ENCODE measurements at regions not wholly inside any gene's neighbourhood (a gene's known extent, or its start where the extent isn't known, plus 50 kb on each side); places are given as distances from the start of the nearest gene placed in this dataset.

DNA sequence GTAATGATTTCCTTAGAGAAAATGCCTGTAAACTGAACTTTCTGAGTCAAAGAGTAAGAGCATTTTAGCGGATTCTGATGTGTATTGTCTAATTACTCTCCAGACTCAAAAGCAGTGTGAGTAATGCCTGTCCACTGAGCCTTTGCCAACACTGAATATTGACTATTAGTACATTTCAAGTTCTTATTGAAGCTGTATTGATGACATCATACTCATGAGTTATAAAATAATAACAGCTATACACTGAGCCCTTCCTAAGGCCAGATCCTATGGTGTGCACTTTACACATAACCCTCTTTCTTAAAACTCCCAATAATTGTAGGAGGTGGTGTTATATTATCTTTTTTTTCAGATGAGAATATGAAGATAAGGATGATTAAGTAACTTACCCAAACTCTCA lies 152.8 kb upstream of the TRPC7 start:
- no peak for TF ChIP-seq CTCF (IDR thresholded peaks at IDR 0.05; ENCODE audit: control insufficient read depth, extremely low read depth, insufficient read depth)
- H3K4me3 ChIP-seq (ENCODE audit: low read depth, low read length), result no peak overlapping the region
- DNase-seq (ENCODE audit: low read depth), result no peak

GRCh38 chr5:136517755-136518154 lies 152.4 kb upstream of the TRPC7 start:
- DNase-seq (ENCODE audit: low read depth), result no peak
- TF ChIP-seq CTCF (IDR thresholded peaks at IDR 0.05; ENCODE audit: control insufficient read depth, extremely low read depth, insufficient read depth), result no peak
- no peak overlapping the region for H3K4me3 ChIP-seq (ENCODE audit: low read depth, low read length)

- no peak overlapping the region for H3K4me3 ChIP-seq (ENCODE audit: low read depth, low read length)
- DNase-seq (ENCODE audit: low read depth), result no peak
- no peak for TF ChIP-seq CTCF (IDR thresholded peaks at IDR 0.05; ENCODE audit: control insufficient read depth, extremely low read depth, insufficient read depth)
Measured at GRCh38 chr5:136516637-136517036, 151.3 kb upstream of the TRPC7 start.

GRCh38 chr5:136513430-136513829 lies 148.1 kb upstream of the TRPC7 start:
- DNase-seq (ENCODE audit: low read depth), result no peak
- TF ChIP-seq CTCF (IDR thresholded peaks at IDR 0.05; ENCODE audit: control insufficient read depth, extremely low read depth, insufficient read depth), result no peak
- no peak overlapping the region for H3K4me3 ChIP-seq (ENCODE audit: low read depth, low read length)

DNA sequence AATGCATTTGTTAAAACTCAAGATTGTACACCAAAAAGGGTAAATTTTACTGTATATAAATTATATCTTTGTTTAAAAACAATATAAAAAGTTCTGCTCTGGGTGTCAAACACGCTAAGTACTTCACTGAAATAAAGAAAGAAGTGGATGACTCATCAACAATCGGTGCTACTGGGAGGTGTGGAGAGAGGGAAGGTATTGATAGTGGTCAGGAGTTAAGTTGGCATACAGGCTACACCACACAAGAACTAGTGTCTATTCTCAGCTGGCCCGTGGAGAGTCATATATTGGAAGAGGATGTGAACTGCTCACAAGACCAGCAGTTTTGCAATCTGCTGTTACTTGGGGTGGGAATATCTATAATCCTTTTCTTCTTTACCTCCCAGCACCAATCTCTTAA lies 145.7 kb upstream of the TRPC7 start:
- DNase-seq (ENCODE audit: low read depth), result no peak
- no peak overlapping the region for H3K4me3 ChIP-seq (ENCODE audit: low read depth, low read length)
- no peak for TF ChIP-seq CTCF (IDR thresholded peaks at IDR 0.05; ENCODE audit: control insufficient read depth, extremely low read depth, insufficient read depth)

GRCh38 chr5:136510481-136510880 lies 145.1 kb upstream of the TRPC7 start:
- TF ChIP-seq CTCF (IDR thresholded peaks at IDR 0.05; ENCODE audit: control insufficient read depth, extremely low read depth, insufficient read depth), result no peak
- no peak overlapping the region for H3K4me3 ChIP-seq (ENCODE audit: low read depth, low read length)
- DNase-seq (ENCODE audit: low read depth), result no peak

- H3K4me3 ChIP-seq (ENCODE audit: low read depth, low read length), result no peak overlapping the region
- no peak for TF ChIP-seq CTCF (IDR thresholded peaks at IDR 0.05; ENCODE audit: control insufficient read depth, extremely low read depth, insufficient read depth)
- no peak for DNase-seq (ENCODE audit: low read depth)
Measured at GRCh38 chr5:136506131-136506530, 140.8 kb upstream of the TRPC7 start.

All from LNCaP clone FGC (cell line).